Parathyroid adenoma (tissue), 2 donors: ENCODE measurements at regions not wholly inside any gene's neighbourhood (a gene's known extent, or its start where the extent isn't known, plus 50 kb on each side); places are given as distances from the start of the nearest gene placed in this dataset.

Experiments used
- H2AFZ ChIP-seq: fragments of 300-600 bp; sonication (generic); one replicate; pipeline ENCODE4 v1.7.0; 2017; ENCODE audit warnings: antibody characterized with exemption, mild to moderate bottlenecking
- H3K27ac ChIP-seq: fragments of 300-600 bp; sonication (generic); one replicate; pipeline ENCODE4 v1.7.0; 2017
- H3K27me3 ChIP-seq: fragments of 300-600 bp; sonication (generic); one replicate; pipeline ENCODE4 v1.7.0; 2017; ENCODE audit warnings: low read length; ENCODE audit not compliant: control insufficient read depth, insufficient read depth
- H3K36me3 ChIP-seq: fragments of 300-600 bp; sonication (generic); one replicate; pipeline ENCODE4 v1.7.0; 2017; ENCODE audit warnings: low read length; ENCODE audit not compliant: control insufficient read depth, insufficient read depth
- H3K4me1 ChIP-seq: fragments of 300-600 bp; sonication (generic); one replicate; pipeline ENCODE4 v1.7.0; 2017; ENCODE audit warnings: control low read depth
- H3K4me2 ChIP-seq: fragments of 300-600 bp; sonication (generic); one replicate; pipeline ENCODE4 v1.7.0; 2017; ENCODE audit warnings: low read length
- H3K4me3 ChIP-seq: fragments of 300-600 bp; sonication (generic); one replicate; pipeline ENCODE4 v1.7.0; 2017; ENCODE audit warnings: low read depth, low read length
- H3K79me2 ChIP-seq: fragments of 300-600 bp; sonication (generic); one replicate; pipeline ENCODE4 v1.7.0; 2017; ENCODE audit warnings: control low read depth
- H3K9ac ChIP-seq: fragments of 300-600 bp; sonication (generic); one replicate; pipeline ENCODE4 v1.7.0; 2017; ENCODE audit warnings: mild to moderate bottlenecking
- H3K9me3 ChIP-seq: fragments of 300-600 bp; sonication (generic); one replicate; pipeline ENCODE4 v1.7.0; 2017; ENCODE audit warnings: low read length; ENCODE audit not compliant: control insufficient read depth
- CTCF ChIP-seq: fragments of 300-600 bp; sonication (generic); IDR thresholded peaks from one replicate; pipeline ENCODE4 v1.7.0; 2017; ENCODE audit warnings: antibody characterized with exemption, mild to moderate bottlenecking
- donor health status: primary hyperparathyroidism.

GRCh38 chr9:27712806-27713205 is 139.5 kb upstream of the C9orf72 start:
- Histone ChIP-seq H3K9ac (no peak overlapping the region), H3K36me3 (no peaks in the 10 kb centered on the region), H3K27ac (no peak overlapping the region), H2AFZ (no peak overlapping the region), H3K79me2 (no peaks in the 10 kb centered on the region), H3K4me3 (no peak overlapping the region), H3K4me2 (no peak overlapping the region), H3K9me3 (no peaks in the 10 kb centered on the region), H3K27me3 (no peaks in the 10 kb centered on the region), H3K4me1 (peaks cover 8% of the 10 kb centered on the region)
- TF ChIP-seq CTCF: no peak

GRCh38 chr9:27714388-27714787 is 141.1 kb upstream of the C9orf72 start:
- H3K9ac ChIP-seq: no peak overlapping the region
- H3K4me1 ChIP-seq: peaks cover 8% of the 10 kb centered on the region
- H3K36me3 ChIP-seq: no peaks in the 10 kb centered on the region
- no peak overlapping the region for H3K27ac ChIP-seq
- TF ChIP-seq CTCF: no peak
- H3K4me3 ChIP-seq: no peak overlapping the region
- no peak overlapping the region for H3K4me2 ChIP-seq
- H2AFZ ChIP-seq: no peak overlapping the region
- H3K27me3 ChIP-seq: no peaks in the 10 kb centered on the region
- H3K9me3 ChIP-seq: no peaks in the 10 kb centered on the region
- H3K79me2 ChIP-seq: no peaks in the 10 kb centered on the region

GRCh38 chr9:27715651-27716050 is 142.4 kb upstream of the C9orf72 start:
- no peaks in the 10 kb centered on the region for H3K27me3 ChIP-seq
- H3K9me3 ChIP-seq: no peaks in the 10 kb centered on the region
- no peak overlapping the region for H3K4me2 ChIP-seq
- H3K79me2 ChIP-seq: no peaks in the 10 kb centered on the region
- no peak overlapping the region for H3K4me3 ChIP-seq
- peaks cover 8% of the 10 kb centered on the region for H3K4me1 ChIP-seq
- H3K9ac ChIP-seq: no peak overlapping the region
- H2AFZ ChIP-seq: no peak overlapping the region
- no peaks in the 10 kb centered on the region for H3K36me3 ChIP-seq
- no peak for TF ChIP-seq CTCF
- no peak overlapping the region for H3K27ac ChIP-seq

GRCh38 chr9:27717991-27718390 is 144.7 kb upstream of the C9orf72 start:
- Histone ChIP-seq H2AFZ (no peak overlapping the region), H3K4me3 (no peak overlapping the region), H3K4me2 (no peak overlapping the region), H3K27ac (no peak overlapping the region), H3K36me3 (no peaks in the 10 kb centered on the region), H3K79me2 (no peaks in the 10 kb centered on the region), H3K9me3 (no peaks in the 10 kb centered on the region), H3K9ac (no peak overlapping the region), H3K27me3 (no peaks in the 10 kb centered on the region), H3K4me1 (no peaks in the 10 kb centered on the region)
- no peak for TF ChIP-seq CTCF

- Histone ChIP-seq H3K36me3 (no peaks in the 10 kb centered on the region), H3K4me3 (no peak overlapping the region), H2AFZ (no peak overlapping the region), H3K27me3 (no peaks in the 10 kb centered on the region), H3K4me2 (no peak overlapping the region), H3K4me1 (no peaks in the 10 kb centered on the region), H3K79me2 (no peaks in the 10 kb centered on the region), H3K9me3 (no peaks in the 10 kb centered on the region), H3K27ac (no peak overlapping the region), H3K9ac (no peak overlapping the region)
- TF ChIP-seq CTCF: no peak
These were observed 146.4 kb upstream of the C9orf72 start for GRCh38 chr9:27719711-27720110.
